Mesothelial cell of epicardium (in vitro differentiated cells): ENCODE measurements at regions not wholly inside any gene's neighbourhood (a gene's known extent, or its start where the extent isn't known, plus 50 kb on each side); places are given as distances from the start of the nearest gene placed in this dataset.

Experiments used
- DNase-seq, 2 experiments: peaks; one replicate each; pipeline ENCODE4 v3.0.0; 2021; ENCODE audit warnings: low spot score in 2 of 2; ENCODE audit not compliant: unreplicated experiment in 2 of 2
- H3K27ac Mint-ChIP-seq: 2 replicates; pipeline ENCODE4 v1.8.0; 2021; ENCODE audit warnings: mixed read lengths
- H3K27me3 Mint-ChIP-seq: 2 replicates; pipeline ENCODE4 v1.8.0; 2021; ENCODE audit warnings: low read depth, mixed read lengths
- H3K36me3 Mint-ChIP-seq: 2 replicates; pipeline ENCODE4 v1.8.0; 2021; ENCODE audit warnings: mixed read lengths
- H3K4me1 Mint-ChIP-seq: 2 replicates; pipeline ENCODE4 v1.8.0; 2021; ENCODE audit warnings: mixed read lengths
- H3K4me3 Mint-ChIP-seq: 2 replicates; pipeline ENCODE4 v1.8.0; 2021; ENCODE audit warnings: mild to moderate bottlenecking, moderate library complexity, mixed read lengths
- H3K9me3 Mint-ChIP-seq: 2 replicates; pipeline ENCODE4 v1.8.0; 2021; ENCODE audit warnings: mixed read lengths
- TF ChIP-seq, protein P1 (sequence below): fragments of 200-600 bp; sonication (generic); IDR thresholded peaks from one replicate; pipeline ENCODE4 v1.5.0; 2021; ENCODE audit warnings: antibody characterized with exemption; ENCODE audit not compliant: unreplicated experiment

- Mint-ChIP-seq H3K27me3 (no peaks in the 10 kb centered on the region), H3K27ac (no peak overlapping the region), H3K4me3 (no peak overlapping the region), H3K36me3 (no peaks in the 10 kb centered on the region), H3K9me3 (peaks cover 8% of the 10 kb centered on the region), H3K4me1 (no peaks in the 10 kb centered on the region)
- TF ChIP-seq, protein P1, sequence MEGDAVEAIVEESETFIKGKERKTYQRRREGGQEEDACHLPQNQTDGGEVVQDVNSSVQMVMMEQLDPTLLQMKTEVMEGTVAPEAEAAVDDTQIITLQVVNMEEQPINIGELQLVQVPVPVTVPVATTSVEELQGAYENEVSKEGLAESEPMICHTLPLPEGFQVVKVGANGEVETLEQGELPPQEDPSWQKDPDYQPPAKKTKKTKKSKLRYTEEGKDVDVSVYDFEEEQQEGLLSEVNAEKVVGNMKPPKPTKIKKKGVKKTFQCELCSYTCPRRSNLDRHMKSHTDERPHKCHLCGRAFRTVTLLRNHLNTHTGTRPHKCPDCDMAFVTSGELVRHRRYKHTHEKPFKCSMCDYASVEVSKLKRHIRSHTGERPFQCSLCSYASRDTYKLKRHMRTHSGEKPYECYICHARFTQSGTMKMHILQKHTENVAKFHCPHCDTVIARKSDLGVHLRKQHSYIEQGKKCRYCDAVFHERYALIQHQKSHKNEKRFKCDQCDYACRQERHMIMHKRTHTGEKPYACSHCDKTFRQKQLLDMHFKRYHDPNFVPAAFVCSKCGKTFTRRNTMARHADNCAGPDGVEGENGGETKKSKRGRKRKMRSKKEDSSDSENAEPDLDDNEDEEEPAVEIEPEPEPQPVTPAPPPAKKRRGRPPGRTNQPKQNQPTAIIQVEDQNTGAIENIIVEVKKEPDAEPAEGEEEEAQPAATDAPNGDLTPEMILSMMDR = no peak
- DNase-seq = no peak
Observed at GRCh38 chr1:170388489-170388888, 143.5 kb upstream of the GORAB start.

DNA sequence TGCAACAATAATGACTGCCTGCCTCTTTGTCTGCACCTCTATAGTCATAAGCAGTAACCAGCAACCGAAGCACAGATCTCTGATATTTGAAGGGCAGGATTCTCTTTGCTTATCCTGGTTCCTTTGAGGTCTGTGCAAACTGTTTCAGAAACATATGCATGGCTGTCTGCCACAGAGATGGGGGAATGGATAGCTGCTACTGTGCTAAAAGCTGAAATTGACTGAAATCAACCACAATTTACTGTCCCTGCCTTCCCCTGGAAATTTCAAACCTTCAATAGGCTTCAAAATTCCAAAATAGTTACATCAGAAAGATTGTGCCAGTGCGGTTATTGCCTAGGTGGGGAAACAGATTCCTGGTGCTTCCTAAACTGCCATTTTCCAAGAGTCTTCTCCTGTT is 136.8 kb upstream of the GORAB start:
- TF ChIP-seq, protein P1 = no peak
- H3K4me1 Mint-ChIP-seq = no peaks in the 10 kb centered on the region
- no peak overlapping the region for H3K27ac Mint-ChIP-seq

GRCh38 chr1:170397061-170397460 is 134.9 kb upstream of the GORAB start:
- TF ChIP-seq, protein P1 = no peak
- Mint-ChIP-seq H3K4me3 (no peak overlapping the region), H3K27ac (no peak overlapping the region), H3K9me3 (peaks cover 26% of the 10 kb centered on the region), H3K36me3 (no peaks in the 10 kb centered on the region), H3K4me1 (no peaks in the 10 kb centered on the region), H3K27me3 (no peaks in the 10 kb centered on the region)
- DNase-seq = no peak

More for the DNA sequence above, 136.8 kb upstream of the GORAB start:
- DNase-seq = no peak
- Mint-ChIP-seq H3K27me3 (no peaks in the 10 kb centered on the region), H3K4me3 (no peak overlapping the region), H3K9me3 (peaks cover 23% of the 10 kb centered on the region), H3K36me3 (no peaks in the 10 kb centered on the region)

GRCh38 chr1:170402476-170403311 is 129.3 kb upstream of the GORAB start:
- H3K27me3 Mint-ChIP-seq = no peaks in the 10 kb centered on the region
- DNase-seq = no peak
- H3K9me3 Mint-ChIP-seq = peaks cover 24% of the 10 kb centered on the region
- H3K4me1 Mint-ChIP-seq = no peaks in the 10 kb centered on the region
- H3K36me3 Mint-ChIP-seq = no peaks in the 10 kb centered on the region
- H3K27ac Mint-ChIP-seq = no peak overlapping the region
- no peak overlapping the region for H3K4me3 Mint-ChIP-seq
- TF ChIP-seq, protein P1 = no peak

DNA sequence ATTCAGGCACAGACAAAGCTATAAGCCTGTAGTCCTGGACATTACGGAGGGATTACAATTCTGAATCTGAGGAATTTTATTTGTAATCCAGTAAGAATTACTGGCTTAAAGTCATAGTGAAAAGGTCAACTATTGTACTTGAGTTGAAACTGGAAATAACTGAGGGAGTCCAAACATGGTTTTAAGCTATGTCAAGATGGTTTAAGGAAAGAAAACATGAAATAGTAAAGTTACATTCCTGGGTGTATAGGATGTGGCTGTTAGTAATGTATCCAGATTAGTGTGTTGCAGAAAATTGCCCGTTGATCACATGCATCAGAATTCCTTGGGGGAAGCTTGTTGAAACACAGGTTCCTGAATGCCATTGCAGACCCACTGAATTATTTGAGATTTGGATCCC is 124.8 kb upstream of the GORAB start:
- DNase-seq = no peak
- no peak overlapping the region for H3K4me3 Mint-ChIP-seq
- no peak overlapping the region for H3K27ac Mint-ChIP-seq
- TF ChIP-seq, protein P1 = no peak
- peaks cover 29% of the 10 kb centered on the region for H3K9me3 Mint-ChIP-seq
- H3K4me1 Mint-ChIP-seq = peaks cover 8% of the 10 kb centered on the region
- H3K27me3 Mint-ChIP-seq = no peaks in the 10 kb centered on the region
- H3K36me3 Mint-ChIP-seq = no peaks in the 10 kb centered on the region

- Mint-ChIP-seq H3K9me3 (peaks cover 29% of the 10 kb centered on the region), H3K36me3 (no peaks in the 10 kb centered on the region)
- DNase-seq = no peak
Observed at GRCh38 chr1:170407581-170407980, 124.4 kb upstream of the GORAB start.

More at GRCh38 chr1:170407581-170407980, 124.4 kb upstream of the GORAB start:
- Mint-ChIP-seq H3K27me3 (no peaks in the 10 kb centered on the region), H3K4me3 (no peak overlapping the region), H3K27ac (no peak overlapping the region), H3K4me1 (peaks cover 8% of the 10 kb centered on the region)
- TF ChIP-seq, protein P1 = no peak
